Pancreas (tissue), 10 donors: ENCODE measurements at regions not wholly inside any gene's neighbourhood (a gene's known extent, or its start where the extent isn't known, plus 50 kb on each side); places are given as distances from the start of the nearest gene placed in this dataset.
A peak's percentile ranks its signal among the peaks of the same experiment; 100 is the strongest.

Source experiments
- ATAC-seq, 4 donors: fragments of 200-7000 bp; cut with Tn5 transposase; one replicate each; pipeline versions ENCODE4 v1.8.0 to v1.9.1; 2020; ENCODE audit warnings: mild to moderate bottlenecking in 4 of 4, moderate library complexity in 4 of 4
- DNase-seq, 6 donors: peaks; one replicate each; pipeline ENCODE4 v3.0.0-alpha.2; 2020
- FAIRE-seq: peaks from 2 replicates; lab custom pipeline; 2012; peaks lifted over from hg19 to GRCh38; lab: Jason Lieb, UNC
- H3K27ac ChIP-seq, 4 donors: fragments of 200-600 bp; sonication (generic); 1 replicate in 3 of 4; 2 replicates in 1 of 4; pipeline versions ENCODE4 v1.5.0 to v1.8.0; 2020
- H3K27me3 ChIP-seq, 4 donors: fragments of 200-600 bp; one replicate each; pipeline ENCODE4 v1.8.0; 2021
- H3K36me3 ChIP-seq, 3 donors: fragments of 200-600 bp; sonication (generic) in 1 of 3; one replicate each; pipeline versions ENCODE4 v1.5.0 to v1.8.0; 2020 to 2021
- H3K4me1 ChIP-seq, 3 donors: fragments of 200-600 bp; one replicate each; pipeline ENCODE4 v1.8.0; 2021
- H3K4me3 ChIP-seq, 4 donors: fragments of 200-600 bp; sonication (generic) in 2 of 4; one replicate each; pipeline versions ENCODE4 v1.5.0 to v1.8.0; 2020 to 2021
- H3K9me3 ChIP-seq, 4 donors: fragments of 200-600 bp; one replicate each; pipeline ENCODE4 v1.8.0; 2021
- CTCF ChIP-seq, 4 donors: fragments of 200-600 bp; sonication (generic) in 3 of 4; IDR thresholded peaks; one replicate each; pipeline versions ENCODE4 v1.5.0 to v1.8.0; 2021; ENCODE audit warnings: antibody characterized with exemption in 4 of 4
- WGBS, 2 donors: extraction: QIAGEN DNeasy Blood & Tissue Kit; methylation state at CpG; one replicate each; pipeline ENCODE4 v1.1.7; 2013; 5-methylcytosine and 5-hydroxymethylcytosine counted together
- intact Hi-C, 3 donors: fragments of 100-400 bp; cut with DNase I; formaldehyde crosslinking; loops; one replicate each; pipeline versions ENCODE4 v1.11.1 to v1.14.2; 2022
- donor health status: healthy with polysubstance abuse.
- donor health status: DM: no; HTN: no; CAD: no; lungs with moderate emphysema.
- donor health status: DM: no; HTN: no; CAD: no.
- donor health status: control.
- donor health status: control.
- donor health status: Bipolar disorder and iron deficiency.
- donor health status: DM: yes; HTN: yes; CAD: no.
- donor health status: DM: no; HTN: no; CAD: no.
- donor health status: DM: no; HTN: no; CAD: no.
- donor health status: DM: yes; HTN: yes; CAD: no.

DNA sequence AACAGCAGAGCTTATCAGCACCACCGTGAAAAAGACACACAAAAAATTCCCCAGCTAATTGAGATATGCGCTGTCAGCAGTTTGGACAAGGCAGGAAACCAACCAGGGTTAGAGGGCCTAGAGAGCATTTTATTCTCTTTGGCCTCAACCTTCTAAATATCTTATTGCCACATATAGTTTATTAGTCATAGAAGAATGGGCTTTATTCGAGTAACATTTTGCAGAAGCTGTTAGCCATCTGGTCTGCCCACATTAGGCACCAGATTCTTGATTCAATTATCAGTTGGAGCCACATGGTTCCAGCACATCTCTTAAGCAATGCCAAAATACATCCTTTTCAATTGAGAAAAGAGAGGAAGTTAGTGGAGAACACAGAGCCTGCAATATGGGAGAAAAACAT is 109.9 kb upstream of the CXADR start:
- Histone ChIP-seq H3K27me3 (no peaks in the 10 kb centered on the region), H3K4me3 (no peak overlapping the region), H3K4me1 (no peaks in the 10 kb centered on the region), H3K27ac (no peak overlapping the region), H3K9me3 (no peaks in the 10 kb centered on the region), H3K36me3 (no peaks in the 10 kb centered on the region)
- 28 to 41% methylated on average over 3 of the region's 3 CpGs for WGBS, 2 donors
- ATAC-seq (peak in 3 of 4 donors; percentile 20 to 41 (median 35)), DNase-seq (no peak), FAIRE-seq (no peak)
- no peak for TF ChIP-seq CTCF (IDR thresholded peaks at IDR 0.05)
- intact Hi-C loops: no loop called here

GRCh38 chr21:17406202-17406601 is 106.6 kb upstream of the CXADR start:
- no peak for TF ChIP-seq CTCF (IDR thresholded peaks at IDR 0.05)
- ATAC-seq (no peak), DNase-seq (no peak), FAIRE-seq (no peak)
- no peaks in the 10 kb centered on the region for H3K27me3 ChIP-seq
- no peaks in the 10 kb centered on the region for H3K9me3 ChIP-seq
- WGBS, 2 donors: 82 to 85% methylated on average over 4 of the region's 4 CpGs
- no peak overlapping the region for H3K27ac ChIP-seq
- H3K36me3 ChIP-seq: no peaks in the 10 kb centered on the region
- H3K4me3 ChIP-seq: no peak overlapping the region
- intact Hi-C loops: no loop called here
- no peaks in the 10 kb centered on the region for H3K4me1 ChIP-seq

- H3K4me3 ChIP-seq: no peak overlapping the region
- FAIRE-seq (no peak), ATAC-seq (peak; percentile 79 to 93 (median 84)), DNase-seq (peak in 3 of 6 donors; percentile 12 to 46 (median 20))
- H3K36me3 ChIP-seq: no peaks in the 10 kb centered on the region
- no peaks in the 10 kb centered on the region for H3K9me3 ChIP-seq
- no peaks in the 10 kb centered on the region for H3K27me3 ChIP-seq
- 46 to 50% methylated on average over 1 of the region's 1 CpG for WGBS, 2 donors
- TF ChIP-seq CTCF (IDR thresholded peaks at IDR 0.05): no peak
- intact Hi-C loops: no loop called here
- H3K4me1 ChIP-seq: peaks cover 4 to 20% (median 17%) of the 10 kb centered on the region in 3 donors
- H3K27ac ChIP-seq: peak overlapping the region in 1 of 4 donors; percentile 24
Observed at GRCh38 chr21:17414766-17415165, 98.1 kb upstream of the CXADR start.

GRCh38 chr21:17416139-17416538 is 96.7 kb upstream of the CXADR start:
- FAIRE-seq: no peak
- DNase-seq: no peak

More at GRCh38 chr21:17416139-17416538, 96.7 kb upstream of the CXADR start:
- no peaks in the 10 kb centered on the region for H3K9me3 ChIP-seq
- H3K4me1 ChIP-seq: peaks cover 4 to 20% (median 17%) of the 10 kb centered on the region in 3 donors
- H3K4me3 ChIP-seq: no peak overlapping the region
- H3K27me3 ChIP-seq: no peaks in the 10 kb centered on the region
- 46 to 49% methylated on average over 2 of the region's 2 CpGs for WGBS, 2 donors
- H3K27ac ChIP-seq: peak overlapping the region in 1 of 4 donors; percentile 10
- peak in 2 of 4 donors; percentile 31 to 34 for ATAC-seq
- H3K36me3 ChIP-seq: no peaks in the 10 kb centered on the region
- no peak for TF ChIP-seq CTCF (IDR thresholded peaks at IDR 0.05)
- intact Hi-C loops: no loop called here
